ENCODE measurements at regions not wholly inside any gene's neighbourhood (a gene's known extent, or its start where the extent isn't known, plus 50 kb on each side); places are given as distances from the start of the nearest gene placed in this dataset.

DNA sequence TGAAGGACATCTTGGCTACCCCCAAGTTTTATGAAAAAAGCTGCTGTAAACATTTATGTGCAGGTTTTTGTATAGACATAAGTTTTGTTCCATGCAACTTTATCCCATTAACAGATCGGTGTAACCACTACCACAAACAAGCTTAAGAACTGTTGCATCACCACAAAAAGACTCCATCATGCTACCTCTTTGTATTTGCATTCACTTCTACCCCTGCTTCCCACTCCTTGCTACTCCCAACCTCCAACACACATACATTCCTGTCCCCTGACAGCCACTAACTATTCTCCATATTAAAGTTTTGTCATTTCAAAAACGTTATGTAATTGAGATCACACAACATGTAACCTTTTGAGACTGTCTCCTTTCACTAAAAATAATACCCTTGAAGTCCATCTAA is 57.8 kb upstream of the LHFPL2 start:
- Histone ChIP-seq H2AFZ (ENCODE audit: low read depth, low read length) (no peak overlapping the region), H3K4me1 (ENCODE audit: insufficient read depth, low read length) (no peaks in the 10 kb centered on the region), H3K9ac (ENCODE audit: low read length) (no peak overlapping the region), H3K36me3 (ENCODE audit: insufficient read depth, low read length) (no peaks in the 10 kb centered on the region), H3K79me2 (ENCODE audit: insufficient read depth, low read length) (no peaks in the 10 kb centered on the region), H4K20me1 (ENCODE audit: insufficient read depth, low read length) (no peaks in the 10 kb centered on the region), H3K4me3 (ENCODE audit: insufficient read depth, low read depth, low read length) (no peak overlapping the region), H3K27me3 (ENCODE audit: insufficient read depth, low read length) (no peaks in the 10 kb centered on the region), H3K4me2 (ENCODE audit: low read length) (no peak overlapping the region), H3K9me3 (ENCODE audit: insufficient read depth, low read depth, low read length) (no peaks in the 10 kb centered on the region), H3K27ac (ENCODE audit: low read depth, low read length) (no peak overlapping the region)
- FAIRE-seq (no peak), DNase-seq (ENCODE audit: low read depth) (peak; percentile 40)
- H3K4me3 Mint-ChIP-seq (ENCODE audit: unreplicated experiment) = no peak overlapping the region
- H3K36me3 Mint-ChIP-seq (ENCODE audit: low read depth, unreplicated experiment) = peaks cover 2% of the 10 kb centered on the region
- H3K27me3 Mint-ChIP-seq (ENCODE audit: low read depth, unreplicated experiment) = no peaks in the 10 kb centered on the region
- H3K27ac Mint-ChIP-seq (ENCODE audit: unreplicated experiment) = no peak overlapping the region
- H3K4me1 Mint-ChIP-seq (ENCODE audit: low read depth, unreplicated experiment) = peaks cover 9% of the 10 kb centered on the region
- TF ChIP-seq CTCF (IDR thresholded peaks at IDR 0.05; ENCODE audit: insufficient read depth, low read depth, low read length) = no peak
- TF ChIP-seq EZH2 (IDR thresholded peaks at IDR 0.05; ENCODE audit: insufficient read depth, low read length) = no peak
- H3K9me3 Mint-ChIP-seq (ENCODE audit: unreplicated experiment) = peaks cover 11% of the 10 kb centered on the region

GRCh38 chr5:78705826-78706225 is 57.3 kb upstream of the LHFPL2 start:
- Mint-ChIP-seq H3K27ac (ENCODE audit: unreplicated experiment) (peak overlapping the region; percentile 37), H3K27me3 (ENCODE audit: low read depth, unreplicated experiment) (no peaks in the 10 kb centered on the region), H3K4me1 (ENCODE audit: low read depth, unreplicated experiment) (peaks cover 9% of the 10 kb centered on the region), H3K36me3 (ENCODE audit: low read depth, unreplicated experiment) (peaks cover 2% of the 10 kb centered on the region), H3K9me3 (ENCODE audit: unreplicated experiment) (peaks cover 9% of the 10 kb centered on the region), H3K4me3 (ENCODE audit: unreplicated experiment) (no peak overlapping the region)
- Histone ChIP-seq H4K20me1 (ENCODE audit: insufficient read depth, low read length) (no peaks in the 10 kb centered on the region), H2AFZ (ENCODE audit: low read depth, low read length) (no peak overlapping the region), H3K4me1 (ENCODE audit: insufficient read depth, low read length) (no peaks in the 10 kb centered on the region), H3K4me2 (ENCODE audit: low read length) (no peak overlapping the region), H3K27ac (ENCODE audit: low read depth, low read length) (no peak overlapping the region), H3K4me3 (ENCODE audit: insufficient read depth, low read depth, low read length) (no peak overlapping the region), H3K79me2 (ENCODE audit: insufficient read depth, low read length) (no peaks in the 10 kb centered on the region), H3K36me3 (ENCODE audit: insufficient read depth, low read length) (no peaks in the 10 kb centered on the region), H3K9ac (ENCODE audit: low read length) (no peak overlapping the region), H3K27me3 (ENCODE audit: insufficient read depth, low read length) (no peaks in the 10 kb centered on the region), H3K9me3 (ENCODE audit: insufficient read depth, low read depth, low read length) (no peaks in the 10 kb centered on the region)
- DNase-seq (ENCODE audit: low read depth) = no peak
- FAIRE-seq = no peak
- no peak for TF ChIP-seq CTCF (IDR thresholded peaks at IDR 0.05; ENCODE audit: insufficient read depth, low read depth, low read length)
- no peak for TF ChIP-seq EZH2 (IDR thresholded peaks at IDR 0.05; ENCODE audit: insufficient read depth, low read length)

DNA sequence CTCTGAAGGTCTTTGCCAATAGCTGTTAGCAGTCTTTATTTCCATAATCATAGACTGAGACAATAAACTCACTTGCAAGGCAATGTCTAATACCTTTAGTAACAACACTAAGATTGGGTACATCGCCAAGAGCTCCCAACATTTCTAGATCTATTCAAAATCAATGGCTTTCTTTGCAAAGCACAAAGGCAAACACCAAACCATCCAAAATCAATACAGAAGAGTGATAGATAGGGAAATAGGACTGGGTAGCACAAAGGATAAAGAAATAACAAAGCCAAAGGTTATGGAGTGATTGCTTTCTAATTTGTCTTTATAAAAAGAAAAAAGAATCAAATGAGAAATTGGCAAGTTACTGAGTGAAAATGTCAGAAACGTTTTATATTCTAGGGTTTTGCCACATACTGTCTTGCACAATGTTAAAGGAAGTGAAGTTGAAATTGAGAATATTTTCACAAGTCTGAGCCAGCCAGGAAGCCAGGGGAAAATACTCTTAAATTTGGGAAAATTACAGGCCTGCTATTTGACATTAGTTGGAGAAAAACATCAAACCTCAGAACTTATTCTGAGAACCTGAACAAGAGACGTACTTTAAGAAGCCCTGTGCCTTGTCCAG is 53.3 kb upstream of the LHFPL2 start:
- Mint-ChIP-seq H3K9me3 (ENCODE audit: unreplicated experiment) (no peaks in the 10 kb centered on the region), H3K36me3 (ENCODE audit: low read depth, unreplicated experiment) (no peaks in the 10 kb centered on the region), H3K27ac (ENCODE audit: unreplicated experiment) (no peak overlapping the region), H3K4me1 (ENCODE audit: low read depth, unreplicated experiment) (peaks cover 26% of the 10 kb centered on the region), H3K27me3 (ENCODE audit: low read depth, unreplicated experiment) (no peaks in the 10 kb centered on the region), H3K4me3 (ENCODE audit: unreplicated experiment) (no peak overlapping the region)
- FAIRE-seq (no peak), DNase-seq (ENCODE audit: low read depth) (no peak)
- Histone ChIP-seq H3K4me1 (ENCODE audit: insufficient read depth, low read length) (peaks cover 9% of the 10 kb centered on the region), H3K27me3 (ENCODE audit: insufficient read depth, low read length) (no peaks in the 10 kb centered on the region), H4K20me1 (ENCODE audit: insufficient read depth, low read length) (no peaks in the 10 kb centered on the region), H3K4me2 (ENCODE audit: low read length) (no peak overlapping the region), H3K9ac (ENCODE audit: low read length) (no peak overlapping the region), H3K4me3 (ENCODE audit: insufficient read depth, low read depth, low read length) (no peak overlapping the region), H3K79me2 (ENCODE audit: insufficient read depth, low read length) (no peaks in the 10 kb centered on the region), H3K27ac (ENCODE audit: low read depth, low read length) (no peak overlapping the region), H3K9me3 (ENCODE audit: insufficient read depth, low read depth, low read length) (no peaks in the 10 kb centered on the region), H3K36me3 (ENCODE audit: insufficient read depth, low read length) (no peaks in the 10 kb centered on the region), H2AFZ (ENCODE audit: low read depth, low read length) (no peak overlapping the region)
- TF ChIP-seq CTCF (IDR thresholded peaks at IDR 0.05; ENCODE audit: insufficient read depth, low read depth, low read length) (no peak), EZH2 (IDR thresholded peaks at IDR 0.05; ENCODE audit: insufficient read depth, low read length) (no peak)

All from astrocyte (in vitro differentiated cells and primary cell).